Muscle layer of duodenum (tissue), 2 donors: ENCODE measurements at regions not wholly inside any gene's neighbourhood (a gene's known extent, or its start where the extent isn't known, plus 50 kb on each side); places are given as distances from the start of the nearest gene placed in this dataset.
"Not testable (repeated sequence)": the region's sequence is repeated elsewhere in the genome, so short reads cannot be mapped to it uniquely, and the experiment has no call there.

Source experiments
- H3K27ac ChIP-seq: one replicate; pipeline ENCODE4 v1.7.0; 2013; ENCODE audit warnings: mild to moderate bottlenecking, low read length
- H3K27me3 ChIP-seq: one replicate; pipeline ENCODE4 v1.7.0; 2013; ENCODE audit warnings: low read depth, mild to moderate bottlenecking, control low read depth, low read length
- H3K36me3 ChIP-seq, 2 donors: one replicate each; pipeline ENCODE4 v1.7.0; 2013; ENCODE audit warnings: low read length in 2 of 2, control low read depth in 1 of 2, mild to moderate bottlenecking in 1 of 2; ENCODE audit not compliant: insufficient read depth in 2 of 2, control insufficient read depth in 1 of 2
- H3K4me1 ChIP-seq, 2 donors: one replicate each; pipeline ENCODE4 v1.7.0; 2013; ENCODE audit warnings: low read length in 2 of 2, mild to moderate bottlenecking in 2 of 2, control low read depth in 1 of 2, moderate library complexity in 1 of 2; ENCODE audit not compliant: insufficient read depth in 2 of 2, control insufficient read depth in 1 of 2
- H3K4me3 ChIP-seq, 2 donors: one replicate each; pipeline ENCODE4 v1.7.0; 2013; ENCODE audit warnings: low read length in 2 of 2, low read depth in 1 of 2, mild to moderate bottlenecking in 1 of 2
- H3K9me3 ChIP-seq, 2 donors: one replicate each; pipeline ENCODE4 v1.7.0; 2013; ENCODE audit warnings: low read length in 2 of 2, control low read depth in 1 of 2, mild to moderate bottlenecking in 1 of 2; ENCODE audit not compliant: control insufficient read depth in 1 of 2
- donor health status: healthy.

DNA sequence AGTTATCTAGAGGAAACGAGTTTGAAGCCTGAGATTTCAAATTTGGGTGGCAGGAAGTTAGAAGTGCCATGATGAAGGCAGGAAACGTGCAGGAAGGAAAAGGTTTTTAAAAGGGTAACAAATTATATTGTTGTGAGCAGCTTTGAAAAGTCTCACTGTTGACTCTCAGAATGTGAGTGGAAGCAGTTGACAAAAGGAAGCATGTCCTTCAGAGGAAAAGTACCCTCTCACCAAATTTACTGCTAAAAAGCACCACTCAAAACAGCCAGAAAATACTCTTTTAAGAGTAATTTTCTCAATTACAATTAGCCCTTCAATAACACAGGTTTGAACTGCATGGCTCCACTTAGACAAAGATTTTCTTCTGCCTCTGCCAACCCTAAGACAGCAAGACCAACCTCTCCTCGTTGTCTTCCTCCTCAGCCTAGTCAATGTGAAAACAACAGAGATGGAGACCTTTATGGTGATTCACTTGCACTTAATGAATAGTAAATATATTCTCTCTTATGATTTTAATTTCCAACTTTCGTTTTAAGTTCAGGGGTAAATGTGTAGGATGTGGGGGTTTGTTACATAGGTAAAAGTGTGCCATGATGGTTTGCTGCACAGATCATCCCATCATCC lies 117.1 kb upstream of the LIPC start:
- no peaks in the 10 kb centered on the region for H3K36me3 ChIP-seq
- H3K4me3 ChIP-seq, result no peak overlapping the region
- no peaks in the 10 kb centered on the region for H3K9me3 ChIP-seq
- H3K27ac ChIP-seq, result no peak overlapping the region
- H3K27me3 ChIP-seq, result no peaks in the 10 kb centered on the region
- H3K4me1 ChIP-seq, result no peaks in the 10 kb centered on the region

DNA sequence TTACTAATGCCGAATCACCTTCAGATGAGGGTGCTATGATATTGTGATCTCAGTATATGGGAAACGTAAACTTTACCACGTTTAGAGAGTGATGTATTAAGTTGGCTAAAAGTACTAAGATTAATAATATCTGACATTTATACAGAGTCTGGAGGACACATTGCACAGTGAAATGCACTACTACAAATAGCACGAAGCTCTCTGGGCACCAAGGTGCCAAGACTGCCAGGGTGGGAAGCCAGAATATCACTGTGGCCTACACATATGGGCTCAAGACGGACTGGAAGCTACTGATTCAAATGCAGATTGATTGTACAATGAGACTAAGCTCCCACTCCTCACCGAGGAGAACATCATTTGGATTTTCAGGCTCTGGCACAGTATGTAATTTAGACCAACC lies 113.3 kb upstream of the LIPC start:
- no peak overlapping the region for H3K4me3 ChIP-seq
- H3K27me3 ChIP-seq, result no peaks in the 10 kb centered on the region

DNA sequence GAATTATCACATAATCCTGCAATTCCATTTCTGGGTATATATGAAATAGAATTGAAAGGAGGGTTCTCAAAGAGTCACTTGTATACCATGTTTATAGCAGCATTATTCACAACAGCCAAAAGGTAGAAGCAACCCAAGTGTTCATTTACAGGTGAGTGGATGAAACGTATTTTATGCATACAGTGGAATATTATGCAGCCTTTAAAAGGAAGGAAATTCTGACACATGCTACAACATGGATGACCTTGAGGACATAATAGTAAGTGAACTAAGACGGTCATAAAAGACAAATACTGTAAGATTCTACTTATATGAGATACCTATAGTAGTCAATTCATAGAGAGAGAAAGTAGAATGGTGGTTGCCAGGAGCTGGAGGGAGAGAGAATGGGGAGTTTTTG lies 110.8 kb upstream of the LIPC start:
- Histone ChIP-seq H3K36me3 (no peaks in the 10 kb centered on the region), H3K9me3 (peaks cover 0 to 4% of the 10 kb centered on the region in 2 donors), H3K4me3 (no peak overlapping the region), H3K27ac (no peak overlapping the region), H3K27me3 (no peaks in the 10 kb centered on the region), H3K4me1 (no peaks in the 10 kb centered on the region)

More for the DNA sequence above, 113.3 kb upstream of the LIPC start:
- Histone ChIP-seq H3K9me3 (peaks cover 0 to 4% of the 10 kb centered on the region in 2 donors), H3K36me3 (no peaks in the 10 kb centered on the region), H3K4me1 (no peaks in the 10 kb centered on the region), H3K27ac (no peak overlapping the region)

DNA sequence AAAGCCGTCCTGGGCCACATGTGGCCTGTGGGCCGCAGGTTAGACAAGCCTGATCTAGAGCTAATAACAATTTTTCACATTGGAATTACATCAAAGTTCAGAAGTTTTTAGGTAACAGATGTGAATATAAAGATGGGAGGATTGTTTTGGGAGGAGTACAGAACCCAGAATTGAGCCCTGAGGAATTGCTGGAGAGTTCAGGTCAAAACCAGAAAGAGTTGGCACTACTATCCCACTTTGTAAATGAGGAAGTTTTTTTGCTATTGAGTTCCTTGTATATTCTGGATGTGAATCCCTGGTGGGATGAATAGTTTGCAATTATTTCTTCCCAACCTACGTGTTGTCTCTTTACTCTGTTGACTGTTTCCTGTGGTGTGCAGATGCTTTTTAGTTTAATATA lies 109.5 kb upstream of the LIPC start:
- Histone ChIP-seq H3K36me3 (no peaks in the 10 kb centered on the region), H3K27me3 (no peaks in the 10 kb centered on the region), H3K4me1 (no peaks in the 10 kb centered on the region), H3K4me3 (no peak overlapping the region), H3K27ac (no peak overlapping the region), H3K9me3 (peaks cover 0 to 4% of the 10 kb centered on the region in 2 donors)

DNA sequence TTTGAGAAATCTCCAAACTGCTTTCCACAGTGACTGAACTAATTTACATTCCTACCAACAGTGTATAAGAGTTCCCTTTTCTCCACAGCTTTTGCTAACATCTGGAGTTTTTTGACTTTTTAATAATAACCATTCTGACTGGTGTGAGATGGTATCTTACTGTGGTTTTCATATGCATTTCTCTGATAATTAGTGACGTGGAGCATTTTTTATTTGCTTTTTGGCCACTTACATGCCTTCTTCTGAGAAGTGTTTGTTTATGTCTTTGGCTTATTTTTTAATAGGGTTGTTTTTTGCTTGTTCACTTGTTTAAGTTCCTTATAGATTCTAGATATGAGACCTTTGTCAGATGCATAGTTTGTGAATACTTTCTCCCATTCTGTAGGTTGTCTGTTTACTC lies 108.5 kb upstream of the LIPC start:
- H3K27ac ChIP-seq, H3K27me3 ChIP-seq, H3K4me3 ChIP-seq, H3K36me3 ChIP-seq, H3K4me1 ChIP-seq, H3K9me3 ChIP-seq: not testable (repeated sequence)

DNA sequence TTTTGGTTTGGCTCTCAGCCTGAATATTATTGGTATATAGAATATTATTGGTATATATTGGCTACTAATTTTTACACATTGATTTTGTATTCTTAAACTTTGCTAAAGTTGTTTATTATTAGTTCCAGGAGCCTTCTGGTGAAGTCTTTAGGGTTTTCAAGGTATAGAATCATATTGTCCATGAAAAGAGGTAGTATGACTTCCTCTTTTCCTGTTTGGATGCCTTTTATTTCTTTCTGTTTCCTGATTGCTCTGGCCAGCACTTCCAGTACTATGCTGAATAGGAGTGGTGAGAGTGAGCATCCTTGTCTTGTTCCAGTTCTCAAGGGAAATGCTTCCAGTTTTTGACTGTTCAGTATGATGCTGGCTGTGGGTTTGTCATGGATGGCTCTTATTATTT lies 107.3 kb upstream of the LIPC start:
- no peak overlapping the region for H3K4me3 ChIP-seq
- H3K27ac ChIP-seq, result no peak overlapping the region
- no peaks in the 10 kb centered on the region for H3K27me3 ChIP-seq
- no peaks in the 10 kb centered on the region for H3K4me1 ChIP-seq
- peaks cover 0 to 4% of the 10 kb centered on the region in 2 donors for H3K9me3 ChIP-seq
- no peaks in the 10 kb centered on the region for H3K36me3 ChIP-seq

DNA sequence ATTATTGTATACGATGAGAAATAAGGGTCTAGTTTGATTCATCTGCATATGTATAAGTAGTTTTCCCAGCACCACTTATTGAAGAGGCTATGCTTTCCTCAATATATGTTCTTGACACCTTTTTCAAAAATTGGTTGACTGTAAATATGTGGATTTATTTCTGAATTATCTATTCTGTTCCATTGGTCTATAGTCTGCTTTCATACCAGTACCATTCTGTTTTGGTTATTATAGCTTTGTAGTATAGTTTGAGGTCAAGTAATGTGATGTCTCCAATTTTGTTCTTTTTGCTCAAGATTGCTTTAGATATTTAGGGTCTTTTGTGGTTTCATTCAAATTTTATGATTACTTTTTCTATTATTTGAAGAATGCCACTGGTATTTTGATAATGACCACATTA lies 103.8 kb upstream of the LIPC start:
- H3K36me3 ChIP-seq, result no peaks in the 10 kb centered on the region
- H3K27me3 ChIP-seq, result no peaks in the 10 kb centered on the region

DNA sequence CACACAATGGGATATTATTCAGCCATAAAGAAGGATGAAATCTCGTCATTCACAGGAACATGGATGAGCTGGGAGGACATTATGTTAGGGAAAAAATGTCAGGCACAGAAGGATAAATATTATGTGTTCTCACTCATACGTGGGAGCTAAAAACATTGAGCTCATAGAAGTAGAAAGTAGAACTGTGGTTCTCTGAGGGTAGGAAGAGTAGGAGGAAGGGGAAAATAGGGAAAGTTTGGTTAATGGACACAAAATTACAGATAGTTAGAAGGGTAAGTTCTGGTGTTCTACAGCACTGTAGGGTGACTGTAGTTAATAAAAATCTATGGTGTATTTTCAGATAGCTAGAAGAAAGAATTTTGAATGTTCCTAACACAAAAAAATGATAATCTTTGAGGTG lies 102.6 kb upstream of the LIPC start:
- no peaks in the 10 kb centered on the region for H3K9me3 ChIP-seq
- no peak overlapping the region for H3K27ac ChIP-seq
- peaks cover 23% of the 10 kb centered on the region in 2 donors for H3K4me1 ChIP-seq
- no peaks in the 10 kb centered on the region for H3K36me3 ChIP-seq
- H3K4me3 ChIP-seq, result no peak overlapping the region
- H3K27me3 ChIP-seq, result no peaks in the 10 kb centered on the region

More for the DNA sequence above, 103.8 kb upstream of the LIPC start:
- peaks cover 23% of the 10 kb centered on the region in 2 donors for H3K4me1 ChIP-seq
- H3K27ac ChIP-seq, result no peak overlapping the region
- no peak overlapping the region for H3K4me3 ChIP-seq
- H3K9me3 ChIP-seq, result no peaks in the 10 kb centered on the region

DNA sequence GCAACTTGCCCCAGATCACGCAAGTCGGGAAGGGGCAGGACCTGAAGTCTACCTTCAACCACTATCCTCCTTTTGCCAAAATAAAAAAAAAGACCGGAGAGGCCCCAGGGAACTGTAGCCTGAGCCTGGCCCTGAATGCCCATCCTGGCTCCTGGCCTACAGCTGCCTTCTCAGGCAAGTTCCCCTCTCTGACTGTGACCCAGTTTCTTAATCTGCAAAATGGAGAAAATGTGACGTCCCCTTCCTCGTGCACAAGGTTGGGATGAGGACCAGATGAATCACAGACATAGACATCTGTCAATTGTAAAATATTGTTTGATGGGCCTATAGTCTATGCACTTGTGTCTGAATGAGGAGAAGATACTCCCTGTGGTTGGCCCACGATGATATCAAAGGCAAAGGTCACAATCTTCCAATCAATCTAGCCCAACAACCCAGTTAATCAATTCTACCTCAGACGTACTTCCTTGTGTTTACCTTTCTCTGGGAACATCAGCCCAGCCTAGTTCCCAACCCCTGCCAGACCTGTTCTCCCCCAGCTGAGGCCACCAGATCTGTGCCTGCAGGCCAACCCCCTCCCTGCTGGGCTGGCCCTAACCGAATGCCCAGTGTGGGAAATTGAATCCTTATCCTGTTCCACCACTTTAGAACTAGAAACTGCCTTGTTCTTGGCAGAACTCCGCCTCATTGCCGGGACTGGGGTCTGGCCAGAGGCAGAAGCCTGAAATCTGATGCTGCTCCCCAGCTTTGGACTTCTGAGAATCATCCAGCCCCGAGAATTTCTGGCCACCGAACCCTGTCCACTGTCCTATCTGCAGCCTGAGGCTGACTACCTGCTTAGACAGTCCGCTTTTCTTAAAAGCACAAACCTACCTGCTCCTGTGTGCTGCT lies 101.8 kb upstream of the LIPC start:
- Histone ChIP-seq H3K4me3 (no peak overlapping the region), H3K27ac (peak overlapping the region; percentile 84), H3K27me3 (no peaks in the 10 kb centered on the region), H3K9me3 (no peaks in the 10 kb centered on the region), H3K4me1 (peaks cover 23% of the 10 kb centered on the region in 2 donors), H3K36me3 (no peaks in the 10 kb centered on the region)

DNA sequence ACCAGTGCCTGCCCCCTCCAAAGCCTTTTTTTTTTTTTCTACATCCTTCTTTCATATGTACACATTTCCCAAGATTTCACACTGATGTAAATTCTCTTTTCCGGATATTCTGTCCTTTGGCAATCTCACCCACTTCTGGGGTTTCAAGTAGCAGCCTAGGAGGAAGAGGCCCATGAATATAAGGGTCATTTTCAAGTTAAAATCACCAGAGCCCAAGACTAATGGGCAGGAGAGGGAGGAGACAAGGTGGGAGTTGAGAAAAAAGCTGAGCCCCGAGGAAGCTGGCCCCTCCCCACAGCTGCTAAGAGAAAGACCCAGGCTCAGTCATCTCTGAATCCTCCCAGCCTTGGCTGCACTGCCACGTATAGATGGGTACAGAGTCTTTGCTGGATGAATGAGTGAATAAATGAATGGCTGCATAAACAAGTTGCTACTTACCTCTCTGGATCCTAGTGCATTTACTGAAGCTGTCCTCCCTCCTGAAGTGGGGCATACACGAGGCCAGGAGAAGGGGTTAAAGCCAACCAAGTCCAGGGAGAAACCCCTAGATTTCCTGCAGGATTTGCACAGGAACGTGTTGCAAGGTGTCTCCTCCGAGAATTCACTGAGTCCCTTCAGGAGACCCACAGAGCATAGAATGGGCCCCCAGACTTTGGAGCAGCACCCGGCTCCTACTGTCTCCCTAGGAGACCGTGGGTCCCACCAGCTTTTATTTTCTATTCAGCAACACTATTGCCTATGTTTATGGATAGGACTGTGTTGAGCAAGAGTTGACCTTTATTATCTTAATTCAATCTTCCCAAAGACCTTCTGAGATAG lies 100.8 kb upstream of the LIPC start:
- H3K27ac ChIP-seq, result peak overlapping the region; percentile 84
- H3K27me3 ChIP-seq, result no peaks in the 10 kb centered on the region
- H3K4me3 ChIP-seq, result no peak overlapping the region
- H3K36me3 ChIP-seq, result no peaks in the 10 kb centered on the region
- peaks cover 23% of the 10 kb centered on the region in 2 donors for H3K4me1 ChIP-seq
- H3K9me3 ChIP-seq, result no peaks in the 10 kb centered on the region

DNA sequence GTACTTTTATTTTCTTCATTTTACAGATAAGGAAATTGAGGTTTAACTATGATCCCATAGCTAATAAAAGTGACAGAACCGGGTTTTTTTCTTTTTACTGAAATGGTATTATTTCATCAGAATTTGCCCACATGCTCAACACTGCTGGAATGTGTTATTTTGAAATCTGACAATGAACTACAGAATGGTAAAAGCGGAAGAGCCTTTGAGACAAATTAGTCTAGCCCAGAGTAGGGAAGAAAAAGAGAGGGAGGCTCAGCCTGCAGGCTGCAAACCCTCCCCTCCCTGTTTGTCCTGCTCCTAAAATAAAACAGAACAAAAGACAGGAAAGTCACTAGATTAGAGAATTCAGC lies 100.3 kb upstream of the LIPC start:
- peak overlapping the region in 1 of 2 donors; percentile 8 for H3K4me3 ChIP-seq
- H3K9me3 ChIP-seq, result no peaks in the 10 kb centered on the region
- H3K4me1 ChIP-seq, result peaks cover 23% of the 10 kb centered on the region in 2 donors
- H3K27me3 ChIP-seq, result no peaks in the 10 kb centered on the region
- peak overlapping the region; percentile 84 for H3K27ac ChIP-seq
- H3K36me3 ChIP-seq, result no peaks in the 10 kb centered on the region
